HG03039 (cell line): ENCODE measurements at regions not wholly inside any gene's neighbourhood (a gene's known extent, or its start where the extent isn't known, plus 50 kb on each side); places are given as distances from the start of the nearest gene placed in this dataset.
"Not testable (repeated sequence)": the region's sequence is repeated elsewhere in the genome, so short reads cannot be mapped to it uniquely, and the experiment has no call there.

ENCODE experiments used
- ATAC-seq: cut with Tn5 transposase; IDR thresholded peaks from one replicate; pipeline ENCODE4 v1.9.1; 2021; ENCODE audit warnings: mild to moderate bottlenecking, moderate library complexity; ENCODE audit not compliant: unreplicated experiment

GRCh38 chr6:11457422-11457821 is 80.1 kb upstream of the TMEM170B start:
- not testable (repeated sequence) for ATAC-seq

- ATAC-seq, result not testable (repeated sequence)
These were observed 85.4 kb upstream of the TMEM170B start for GRCh38 chr6:11452106-11452505.

GRCh38 chr6:11450037-11450436 is 87.5 kb upstream of the TMEM170B start:
- no peak for ATAC-seq

GRCh38 chr6:11449408-11449807 is 88.1 kb upstream of the TMEM170B start:
- ATAC-seq, result no peak

- no peak for ATAC-seq
These were observed 89.5 kb upstream of the TMEM170B start for GRCh38 chr6:11448038-11448437.

GRCh38 chr6:11447265-11447664 is 90.3 kb upstream of the TMEM170B start:
- ATAC-seq, result no peak

GRCh38 chr6:11445146-11445545 is 92.4 kb upstream of the TMEM170B start:
- no peak for ATAC-seq

- ATAC-seq, result not testable (repeated sequence)
These were observed 94.4 kb upstream of the TMEM170B start for GRCh38 chr6:11443125-11443524.

- ATAC-seq, result no peak
These were observed 95.1 kb upstream of the TMEM170B start for GRCh38 chr6:11442495-11442894.

GRCh38 chr6:11439876-11440275 is 97.7 kb upstream of the TMEM170B start:
- ATAC-seq, result no peak

- no peak for ATAC-seq
These were observed 98.5 kb upstream of the TMEM170B start for GRCh38 chr6:11439017-11439420.

- ATAC-seq, result no peak
These were observed 99.6 kb upstream of the TMEM170B start for GRCh38 chr6:11437824-11438459.

GRCh38 chr6:11436508-11437096 is 100.9 kb upstream of the TMEM170B start:
- ATAC-seq, result no peak

GRCh38 chr6:11434565-11435326 is 102.8 kb upstream of the TMEM170B start:
- ATAC-seq, result no peak

GRCh38 chr6:11433860-11434259 is 103.7 kb upstream of the TMEM170B start:
- ATAC-seq, result no peak

GRCh38 chr6:11432713-11433450 is 104.7 kb upstream of the TMEM170B start:
- ATAC-seq, result no peak

GRCh38 chr6:11432091-11432490 is 105.5 kb upstream of the TMEM170B start:
- no peak for ATAC-seq

- ATAC-seq, result no peak
These were observed 106.1 kb upstream of the TMEM170B start for GRCh38 chr6:11431455-11431937.

GRCh38 chr6:11430036-11430435 is 107.5 kb upstream of the TMEM170B start:
- no peak for ATAC-seq

- ATAC-seq, result no peak
These were observed 108.0 kb upstream of the TMEM170B start for GRCh38 chr6:11429577-11429976.

- ATAC-seq, result peak; percentile 52
These were observed 108.7 kb upstream of the TMEM170B start for GRCh38 chr6:11428895-11429294.
